ENCODE measurements at regions not wholly inside any gene's neighbourhood (a gene's known extent, or its start where the extent isn't known, plus 50 kb on each side); places are given as distances from the start of the nearest gene placed in this dataset.

DNA sequence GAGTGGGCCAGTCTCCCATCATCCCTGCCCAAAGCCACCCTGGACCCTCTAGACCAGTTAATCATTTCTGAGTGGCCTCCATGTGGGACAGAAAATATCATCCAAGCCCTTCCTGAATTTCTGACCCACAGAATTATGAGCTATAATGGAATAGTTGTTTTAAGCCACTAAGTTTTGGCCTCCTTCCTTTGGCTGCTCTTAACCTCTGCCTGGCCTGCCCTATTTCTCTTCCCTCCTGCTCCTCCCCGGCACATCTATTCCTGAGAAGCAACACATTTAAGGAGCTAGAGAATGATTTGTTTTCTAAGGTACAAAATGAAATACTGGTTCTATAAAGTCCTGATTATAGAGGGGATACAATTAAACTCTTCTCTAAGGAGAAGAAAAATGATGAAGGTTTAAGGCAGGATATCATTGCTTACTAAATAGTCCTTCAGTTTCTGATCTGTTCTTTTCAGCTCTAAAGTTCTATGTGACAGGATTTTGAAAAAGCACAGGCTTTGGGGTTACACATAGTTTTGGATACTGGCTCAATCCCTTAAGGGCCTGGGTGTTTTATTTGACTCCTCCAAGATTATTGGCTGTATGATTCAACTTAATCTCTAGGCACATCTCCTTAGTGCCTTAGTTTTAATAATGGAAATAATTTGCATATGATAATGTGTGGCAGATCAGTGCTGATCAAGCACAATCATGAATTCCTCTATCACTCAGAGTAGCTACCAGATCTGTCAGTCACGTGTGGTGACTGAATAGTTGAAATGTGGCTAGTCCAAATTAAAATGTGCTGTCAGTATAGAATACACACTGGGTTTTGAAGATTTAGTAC lies 240.3 kb downstream of the VAPA start:
- H3K27ac ChIP-seq (ENCODE audit: low read length), result no peak overlapping the region
- H3K27me3 ChIP-seq (ENCODE audit: low read length), result no peaks in the 10 kb centered on the region
- no peaks in the 10 kb centered on the region for H4K20me1 ChIP-seq (ENCODE audit: insufficient read depth, low read depth, low read length)
- no peak for DNase-seq
- no peak overlapping the region for H3K4me3 ChIP-seq (ENCODE audit: low read length)
- H3K9me3 ChIP-seq (ENCODE audit: low read length), result no peaks in the 10 kb centered on the region
- H3K9ac ChIP-seq (ENCODE audit: low read length), result no peak overlapping the region
- no peaks in the 10 kb centered on the region for H3K36me3 ChIP-seq (ENCODE audit: insufficient read depth, low read length)
- no peaks in the 10 kb centered on the region for H3K79me2 ChIP-seq (ENCODE audit: low read length)
- H2AFZ ChIP-seq (ENCODE audit: low read length), result no peak overlapping the region
- H3K9me2 ChIP-seq (replicated peaks; ENCODE audit: insufficient read depth, low read length), result no peaks in the 10 kb centered on the region
- H3K4me2 ChIP-seq (ENCODE audit: low read depth, low read length, poor library complexity, severe bottlenecking), result no peak overlapping the region
- H3K4me1 ChIP-seq (ENCODE audit: low read length), result no peaks in the 10 kb centered on the region

DNA sequence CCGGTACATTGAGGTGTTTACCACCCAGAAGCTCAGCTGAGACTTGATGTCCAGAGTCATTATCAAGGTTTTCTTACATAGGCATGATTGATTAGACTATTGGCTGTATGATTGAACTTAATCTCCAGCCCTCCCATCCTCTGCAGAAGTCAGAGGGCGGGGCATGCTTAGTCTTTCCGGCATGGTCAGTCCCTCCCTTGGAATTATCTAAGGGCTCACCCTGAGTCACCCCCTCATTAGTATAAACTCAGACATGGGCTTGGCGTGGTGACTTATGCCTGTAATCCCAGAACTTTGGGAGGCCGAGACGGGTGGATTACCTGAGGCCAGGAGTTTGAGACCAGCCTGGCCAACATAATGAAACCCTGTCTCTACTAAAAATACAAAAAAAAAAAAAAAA lies 243.9 kb downstream of the VAPA start:
- Histone ChIP-seq H3K79me2 (ENCODE audit: low read length) (no peaks in the 10 kb centered on the region), H2AFZ (ENCODE audit: low read length) (no peak overlapping the region), H3K27me3 (ENCODE audit: low read length) (no peaks in the 10 kb centered on the region), H3K9me3 (ENCODE audit: low read length) (no peaks in the 10 kb centered on the region), H4K20me1 (ENCODE audit: insufficient read depth, low read depth, low read length) (no peaks in the 10 kb centered on the region), H3K27ac (ENCODE audit: low read length) (no peak overlapping the region), H3K4me3 (ENCODE audit: low read length) (no peak overlapping the region), H3K4me1 (ENCODE audit: low read length) (no peaks in the 10 kb centered on the region), H3K9me2 (replicated peaks; ENCODE audit: insufficient read depth, low read length) (no peaks in the 10 kb centered on the region), H3K36me3 (ENCODE audit: insufficient read depth, low read length) (no peaks in the 10 kb centered on the region), H3K9ac (ENCODE audit: low read length) (no peak overlapping the region), H3K4me2 (ENCODE audit: low read depth, low read length, poor library complexity, severe bottlenecking) (no peak overlapping the region)
- no peak for DNase-seq

DNA sequence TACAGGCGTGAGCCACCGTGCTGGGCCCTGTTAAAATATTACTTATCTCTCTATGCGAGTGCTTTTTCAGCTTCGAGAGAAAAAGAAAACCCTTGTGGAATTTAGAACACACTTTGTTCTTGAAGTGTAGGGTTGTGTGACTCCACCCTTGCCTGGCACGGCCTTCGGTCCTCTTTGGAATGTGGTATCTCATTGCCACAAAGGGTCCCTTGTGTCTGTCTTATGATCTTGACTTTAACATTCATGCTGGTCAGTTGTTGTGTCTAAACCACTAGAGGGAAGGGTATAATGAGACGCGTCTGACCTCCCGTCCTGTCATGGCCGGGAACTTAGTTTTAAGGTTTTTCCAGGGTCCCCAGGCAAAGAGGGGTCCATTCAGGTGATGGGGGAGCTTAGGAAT lies 246.4 kb downstream of the VAPA start:
- DNase-seq, result no peak
- Histone ChIP-seq H3K4me2 (ENCODE audit: low read depth, low read length, poor library complexity, severe bottlenecking) (no peak overlapping the region), H3K4me1 (ENCODE audit: low read length) (no peaks in the 10 kb centered on the region), H3K9me3 (ENCODE audit: low read length) (no peaks in the 10 kb centered on the region), H3K4me3 (ENCODE audit: low read length) (no peak overlapping the region), H3K9me2 (replicated peaks; ENCODE audit: insufficient read depth, low read length) (no peaks in the 10 kb centered on the region), H3K36me3 (ENCODE audit: insufficient read depth, low read length) (no peaks in the 10 kb centered on the region), H3K9ac (ENCODE audit: low read length) (no peak overlapping the region), H3K27ac (ENCODE audit: low read length) (no peak overlapping the region), H2AFZ (ENCODE audit: low read length) (no peak overlapping the region), H3K27me3 (ENCODE audit: low read length) (no peaks in the 10 kb centered on the region), H3K79me2 (ENCODE audit: low read length) (no peaks in the 10 kb centered on the region), H4K20me1 (ENCODE audit: insufficient read depth, low read depth, low read length) (no peaks in the 10 kb centered on the region)

DNA sequence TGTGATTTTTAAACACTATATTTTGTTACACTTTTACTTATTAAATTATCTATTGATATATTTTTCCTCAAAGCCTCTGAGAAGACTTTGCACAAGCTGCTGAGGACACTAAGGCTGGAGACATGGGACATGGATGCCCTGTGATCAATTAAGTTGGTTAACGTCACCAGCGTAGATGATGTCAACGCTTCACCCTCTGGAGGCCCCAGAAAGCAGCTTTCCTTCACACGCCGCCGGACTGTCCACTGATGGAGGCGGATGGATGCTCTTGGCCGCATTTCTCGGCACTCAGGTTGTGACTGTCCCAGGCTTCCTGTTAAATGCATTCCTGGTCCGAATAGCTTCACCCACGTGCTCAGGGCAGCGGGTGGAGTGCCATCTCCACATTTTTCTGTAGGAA lies 247.5 kb downstream of the VAPA start:
- no peaks in the 10 kb centered on the region for H3K9me2 ChIP-seq (replicated peaks; ENCODE audit: insufficient read depth, low read length)
- no peak for DNase-seq
- H3K4me3 ChIP-seq (ENCODE audit: low read length), result no peak overlapping the region

DNA sequence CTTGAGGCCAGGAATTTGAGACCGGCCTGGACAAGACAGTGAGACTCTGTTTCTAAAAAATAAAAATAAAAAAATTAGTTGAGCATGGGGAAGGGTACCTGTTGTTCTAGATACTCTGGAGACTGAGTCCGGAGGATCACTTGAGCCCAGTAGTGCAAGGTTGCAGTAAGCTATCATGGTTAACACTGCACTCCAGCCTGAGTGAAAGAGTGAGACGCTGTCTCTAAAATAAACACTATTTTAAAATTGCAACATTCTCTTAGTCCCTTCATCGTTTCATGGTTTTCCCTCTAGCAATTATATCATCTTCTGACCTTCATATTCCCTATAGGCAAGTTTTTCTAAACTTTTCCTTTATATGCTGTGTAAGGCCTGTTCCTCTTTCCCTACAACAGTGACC lies 248.5 kb downstream of the VAPA start:
- no peak overlapping the region for H3K4me2 ChIP-seq (ENCODE audit: low read depth, low read length, poor library complexity, severe bottlenecking)
- H3K27me3 ChIP-seq (ENCODE audit: low read length), result no peaks in the 10 kb centered on the region
- H3K79me2 ChIP-seq (ENCODE audit: low read length), result no peaks in the 10 kb centered on the region
- DNase-seq, result no peak
- no peak overlapping the region for H3K9ac ChIP-seq (ENCODE audit: low read length)
- no peaks in the 10 kb centered on the region for H3K36me3 ChIP-seq (ENCODE audit: insufficient read depth, low read length)
- H2AFZ ChIP-seq (ENCODE audit: low read length), result no peak overlapping the region
- H3K4me3 ChIP-seq (ENCODE audit: low read length), result no peak overlapping the region
- no peak overlapping the region for H3K27ac ChIP-seq (ENCODE audit: low read length)
- no peaks in the 10 kb centered on the region for H3K4me1 ChIP-seq (ENCODE audit: low read length)
- H4K20me1 ChIP-seq (ENCODE audit: insufficient read depth, low read depth, low read length), result no peaks in the 10 kb centered on the region
- H3K9me2 ChIP-seq (replicated peaks; ENCODE audit: insufficient read depth, low read length), result no peaks in the 10 kb centered on the region
- H3K9me3 ChIP-seq (ENCODE audit: low read length), result no peaks in the 10 kb centered on the region

More for the DNA sequence above, 247.5 kb downstream of the VAPA start:
- no peaks in the 10 kb centered on the region for H4K20me1 ChIP-seq (ENCODE audit: insufficient read depth, low read depth, low read length)
- no peaks in the 10 kb centered on the region for H3K9me3 ChIP-seq (ENCODE audit: low read length)
- H2AFZ ChIP-seq (ENCODE audit: low read length), result no peak overlapping the region
- no peak overlapping the region for H3K27ac ChIP-seq (ENCODE audit: low read length)
- no peaks in the 10 kb centered on the region for H3K36me3 ChIP-seq (ENCODE audit: insufficient read depth, low read length)
- no peak overlapping the region for H3K4me2 ChIP-seq (ENCODE audit: low read depth, low read length, poor library complexity, severe bottlenecking)
- H3K79me2 ChIP-seq (ENCODE audit: low read length), result no peaks in the 10 kb centered on the region
- no peak overlapping the region for H3K9ac ChIP-seq (ENCODE audit: low read length)
- H3K4me1 ChIP-seq (ENCODE audit: low read length), result no peaks in the 10 kb centered on the region
- no peaks in the 10 kb centered on the region for H3K27me3 ChIP-seq (ENCODE audit: low read length)

DNA sequence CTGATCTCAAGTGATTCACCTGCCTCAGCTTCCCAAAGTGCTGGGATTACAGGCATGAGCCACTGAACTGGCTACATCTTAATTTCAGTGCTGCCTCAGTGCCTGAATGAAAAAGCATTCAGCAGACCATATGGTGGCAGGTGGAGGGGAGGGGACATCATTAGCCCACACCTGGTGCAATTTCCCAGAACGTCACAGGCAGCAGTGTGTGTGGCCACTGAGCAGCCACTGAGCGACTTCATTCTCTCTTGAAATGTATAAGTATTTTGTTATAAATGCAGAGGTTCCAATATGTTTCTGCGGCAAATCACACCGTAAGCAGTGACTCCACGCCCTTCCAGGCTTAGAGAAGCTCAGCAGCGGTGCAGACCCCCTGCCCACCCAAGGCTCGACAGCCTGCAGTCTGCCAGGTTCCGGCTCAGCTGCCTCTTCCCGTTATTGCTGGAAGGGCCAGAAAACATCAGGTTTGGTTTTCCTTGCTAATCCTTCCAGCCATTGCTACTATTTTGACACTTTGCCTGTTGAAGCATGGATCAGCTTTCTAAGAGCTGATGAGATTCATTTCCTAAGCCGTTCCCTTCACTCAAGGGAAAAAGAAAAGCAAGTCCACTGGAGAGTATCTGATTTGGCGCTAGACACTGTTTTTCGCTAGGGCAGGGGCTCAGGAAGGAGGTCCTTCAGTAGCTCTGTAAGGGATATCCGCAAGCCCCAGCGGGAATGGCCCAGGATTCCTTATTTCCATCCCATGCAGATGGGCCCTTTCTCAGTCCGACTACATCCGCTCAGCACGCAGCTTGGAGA lies 250.7 kb downstream of the VAPA start:
- Histone ChIP-seq H3K79me2 (ENCODE audit: low read length) (no peaks in the 10 kb centered on the region), H3K36me3 (ENCODE audit: insufficient read depth, low read length) (no peaks in the 10 kb centered on the region)
- DNase-seq, result no peak

DNA sequence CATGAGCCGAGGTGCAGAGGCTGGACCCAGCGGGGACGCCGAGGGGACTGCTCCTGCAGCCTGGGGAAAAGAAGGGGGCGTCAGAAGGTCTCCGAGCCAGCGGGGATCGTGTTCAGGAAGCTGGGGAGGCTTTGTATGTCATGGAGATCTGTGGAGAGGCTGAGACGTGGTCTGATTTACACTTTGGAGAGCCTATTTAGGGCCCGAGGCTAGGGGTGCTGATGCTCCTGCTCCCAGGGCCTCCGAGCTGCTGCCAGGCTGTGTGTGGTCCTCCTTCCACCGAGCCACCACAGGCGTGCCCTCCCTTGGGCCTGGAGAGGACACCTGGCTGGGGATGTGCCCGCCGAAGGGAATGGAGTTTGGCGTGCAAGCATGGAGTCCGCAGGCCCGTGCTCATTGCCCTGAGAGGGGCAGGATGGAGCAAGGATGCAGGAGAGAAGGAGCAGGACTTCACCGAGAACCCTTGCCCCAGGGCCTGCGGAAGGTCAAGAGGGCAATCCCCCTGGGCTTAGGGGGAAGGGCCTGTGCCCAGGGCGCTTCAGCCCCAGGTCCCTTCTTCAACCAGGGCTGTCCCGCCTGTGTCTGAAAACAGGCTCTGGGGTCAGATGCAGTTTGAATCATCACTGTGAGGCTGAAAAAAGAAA lies 252.5 kb downstream of the VAPA start:
- Histone ChIP-seq H3K9me3 (ENCODE audit: low read length) (no peaks in the 10 kb centered on the region), H3K9ac (ENCODE audit: low read length) (no peak overlapping the region), H2AFZ (ENCODE audit: low read length) (no peak overlapping the region), H3K79me2 (ENCODE audit: low read length) (no peaks in the 10 kb centered on the region), H3K36me3 (ENCODE audit: insufficient read depth, low read length) (no peaks in the 10 kb centered on the region), H3K27me3 (ENCODE audit: low read length) (no peaks in the 10 kb centered on the region), H3K9me2 (replicated peaks; ENCODE audit: insufficient read depth, low read length) (no peaks in the 10 kb centered on the region), H3K4me3 (ENCODE audit: low read length) (no peak overlapping the region), H4K20me1 (ENCODE audit: insufficient read depth, low read depth, low read length) (no peaks in the 10 kb centered on the region), H3K4me1 (ENCODE audit: low read length) (no peaks in the 10 kb centered on the region), H3K4me2 (ENCODE audit: low read depth, low read length, poor library complexity, severe bottlenecking) (no peak overlapping the region), H3K27ac (ENCODE audit: low read length) (no peak overlapping the region)
- DNase-seq, result no peak

More for the DNA sequence above, 250.7 kb downstream of the VAPA start:
- H3K4me1 ChIP-seq (ENCODE audit: low read length), result no peaks in the 10 kb centered on the region
- H3K27ac ChIP-seq (ENCODE audit: low read length), result no peak overlapping the region
- H3K9me3 ChIP-seq (ENCODE audit: low read length), result no peaks in the 10 kb centered on the region
- H2AFZ ChIP-seq (ENCODE audit: low read length), result no peak overlapping the region
- no peaks in the 10 kb centered on the region for H3K9me2 ChIP-seq (replicated peaks; ENCODE audit: insufficient read depth, low read length)
- no peaks in the 10 kb centered on the region for H4K20me1 ChIP-seq (ENCODE audit: insufficient read depth, low read depth, low read length)
- H3K4me2 ChIP-seq (ENCODE audit: low read depth, low read length, poor library complexity, severe bottlenecking), result no peak overlapping the region
- no peak overlapping the region for H3K4me3 ChIP-seq (ENCODE audit: low read length)
- H3K9ac ChIP-seq (ENCODE audit: low read length), result no peak overlapping the region
- H3K27me3 ChIP-seq (ENCODE audit: low read length), result no peaks in the 10 kb centered on the region

DNA sequence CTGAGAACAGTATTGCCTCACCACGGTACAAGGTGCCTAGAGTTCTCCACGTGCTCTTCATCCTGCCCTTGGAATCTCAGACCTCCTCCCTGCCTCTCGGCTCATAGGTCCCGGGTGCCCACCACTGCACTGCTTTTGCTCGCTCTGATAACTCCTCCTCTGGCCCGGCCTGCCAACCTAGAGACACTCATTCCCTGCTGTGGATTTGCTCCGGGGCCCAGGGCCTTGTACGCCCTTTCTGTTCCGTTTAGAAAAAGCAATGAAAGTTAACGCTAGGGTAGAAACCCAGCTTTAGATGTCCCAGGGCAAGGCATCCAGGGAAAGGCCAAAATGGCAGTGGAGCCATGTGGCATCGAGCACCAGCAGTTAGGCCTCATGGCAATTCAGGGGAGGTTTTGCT lies 253.9 kb downstream of the VAPA start:
- no peaks in the 10 kb centered on the region for H3K27me3 ChIP-seq (ENCODE audit: low read length)
- no peak overlapping the region for H3K27ac ChIP-seq (ENCODE audit: low read length)
- no peaks in the 10 kb centered on the region for H3K79me2 ChIP-seq (ENCODE audit: low read length)
- H3K9ac ChIP-seq (ENCODE audit: low read length), result no peak overlapping the region
- H3K4me2 ChIP-seq (ENCODE audit: low read depth, low read length, poor library complexity, severe bottlenecking), result no peak overlapping the region
- H3K9me3 ChIP-seq (ENCODE audit: low read length), result no peaks in the 10 kb centered on the region
- no peak overlapping the region for H3K4me3 ChIP-seq (ENCODE audit: low read length)
- H3K4me1 ChIP-seq (ENCODE audit: low read length), result no peaks in the 10 kb centered on the region
- DNase-seq, result no peak
- H4K20me1 ChIP-seq (ENCODE audit: insufficient read depth, low read depth, low read length), result no peaks in the 10 kb centered on the region
- no peak overlapping the region for H2AFZ ChIP-seq (ENCODE audit: low read length)
- H3K9me2 ChIP-seq (replicated peaks; ENCODE audit: insufficient read depth, low read length), result no peaks in the 10 kb centered on the region
- no peaks in the 10 kb centered on the region for H3K36me3 ChIP-seq (ENCODE audit: insufficient read depth, low read length)
